GM18502 (cell line): ENCODE measurements at regions not wholly inside any gene's neighbourhood (a gene's known extent, or its start where the extent isn't known, plus 50 kb on each side); places are given as distances from the start of the nearest gene placed in this dataset.
"Not testable (repeated sequence)": the region's sequence is repeated elsewhere in the genome, so short reads cannot be mapped to it uniquely, and the experiment has no call there.

Source experiments
- ATAC-seq: cut with Tn5 transposase; IDR thresholded peaks from one replicate; pipeline ENCODE4 v1.9.1; 2021; ENCODE audit warnings: mild to moderate bottlenecking; ENCODE audit not compliant: unreplicated experiment, poor library complexity

GRCh38 chrX:130467936-130468335 lies 66.1 kb downstream of the RBMX2 start:
- no peak for ATAC-seq

DNA sequence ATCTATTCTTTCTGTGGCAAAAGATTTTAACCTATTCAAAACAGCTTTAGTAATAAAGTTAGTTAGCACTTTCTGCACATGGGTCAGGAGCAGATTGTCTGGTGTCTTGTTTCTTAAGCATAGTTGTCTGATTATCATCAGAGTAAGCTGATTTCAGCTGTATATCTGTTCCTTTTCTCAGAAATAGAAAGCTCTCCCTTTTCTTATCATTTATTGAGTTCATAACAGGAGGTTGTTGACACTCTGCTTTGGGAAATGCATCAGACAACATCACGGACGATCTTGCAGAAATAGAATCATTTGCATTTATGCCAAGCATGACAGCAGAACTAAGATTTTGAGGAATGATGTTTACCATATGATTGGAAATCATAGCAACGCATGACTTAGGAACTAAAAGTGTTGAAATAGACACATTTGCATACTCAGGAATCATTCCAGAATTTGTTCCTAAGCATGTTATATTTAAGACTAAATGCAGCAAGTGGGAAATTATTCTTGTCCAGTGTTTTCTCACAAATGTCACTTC lies 66.7 kb downstream of the RBMX2 start:
- no peak for ATAC-seq

GRCh38 chrX:130482871-130483270 lies 81.1 kb downstream of the RBMX2 start:
- ATAC-seq = no peak

- no peak for ATAC-seq
Measured at GRCh38 chrX:130485870-130486269, 84.1 kb downstream of the RBMX2 start.

DNA sequence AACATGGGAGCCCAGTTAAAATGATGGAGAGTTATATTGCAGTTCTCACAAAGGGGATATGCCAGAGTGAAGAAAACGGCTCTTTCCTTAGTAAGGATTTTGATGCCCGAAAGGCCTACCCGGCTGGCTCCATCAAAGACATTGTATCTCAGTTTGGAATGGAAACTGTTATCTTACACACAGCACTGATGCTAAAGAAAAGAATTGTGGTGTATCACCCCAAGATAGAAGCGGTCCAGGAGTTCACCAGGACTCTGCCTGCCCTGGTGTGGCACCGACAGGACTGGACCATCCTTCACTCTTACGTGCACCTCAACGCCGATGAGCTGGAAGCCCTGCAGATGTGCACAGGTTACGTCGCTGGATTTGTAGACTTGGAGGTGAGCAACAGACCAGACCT lies 93.7 kb downstream of the RBMX2 start:
- ATAC-seq = not testable (repeated sequence)

GRCh38 chrX:130497531-130497930 lies 95.7 kb downstream of the RBMX2 start:
- no peak for ATAC-seq

DNA sequence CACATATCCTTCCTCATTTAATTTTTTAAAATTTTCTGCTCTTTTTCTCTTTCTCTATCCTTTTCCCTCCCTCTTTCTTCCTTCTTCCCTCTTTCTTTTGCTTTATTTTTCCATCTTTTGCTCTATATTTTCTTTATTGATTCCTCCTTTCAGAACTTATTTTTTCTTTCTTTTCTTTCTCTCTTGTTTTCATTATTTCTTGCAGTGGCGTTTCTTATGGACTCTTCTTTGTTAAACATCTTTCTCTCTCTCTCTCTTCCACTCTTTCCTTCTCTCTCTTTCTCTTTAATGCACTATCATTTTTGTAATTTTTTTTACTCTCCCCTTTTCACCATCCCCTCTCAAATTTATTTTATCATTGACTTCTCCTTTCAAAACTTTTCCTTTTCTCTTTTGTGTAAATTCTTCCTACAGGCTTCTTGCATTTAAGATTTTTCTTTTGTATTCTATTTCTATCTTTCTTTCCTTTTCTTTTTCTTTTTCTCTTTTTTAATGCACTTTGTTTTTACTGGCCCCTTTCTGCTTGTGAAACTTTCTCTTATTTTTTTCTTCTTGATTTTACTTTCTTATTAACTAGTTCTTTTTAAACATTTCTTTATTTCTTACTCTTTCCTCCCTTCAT lies 97.0 kb downstream of the RBMX2 start:
- ATAC-seq = no peak

- no peak for ATAC-seq
Measured at GRCh38 chrX:130502016-130502570, 100.3 kb downstream of the RBMX2 start.

DNA sequence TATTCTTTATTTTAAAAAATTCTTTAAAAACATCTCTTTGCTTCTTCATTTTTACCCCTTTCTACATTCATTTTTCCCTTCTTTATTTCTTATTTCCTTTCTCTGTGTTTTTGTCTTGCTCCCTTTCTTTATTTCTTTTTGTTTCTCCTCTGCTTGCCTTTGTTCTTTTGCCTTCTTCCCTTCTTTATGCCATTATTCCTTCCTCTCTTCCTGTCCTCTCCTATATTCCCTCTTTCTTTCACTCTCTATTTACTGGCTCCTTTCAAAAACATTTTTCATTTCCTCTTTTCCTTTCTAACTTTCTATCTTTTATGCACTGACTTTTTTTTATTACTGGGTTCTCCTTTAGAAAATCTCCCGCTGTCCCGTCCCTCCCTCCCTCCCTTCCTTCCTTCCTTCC lies 102.2 kb downstream of the RBMX2 start:
- no peak for ATAC-seq

GRCh38 chrX:130507015-130507414 lies 105.2 kb downstream of the RBMX2 start:
- ATAC-seq = no peak

- not testable (repeated sequence) for ATAC-seq
Measured at GRCh38 chrX:130512534-130512933, 110.7 kb downstream of the RBMX2 start.

- no peak for ATAC-seq
Measured at GRCh38 chrX:130516123-130516522, 114.3 kb downstream of the RBMX2 start.

DNA sequence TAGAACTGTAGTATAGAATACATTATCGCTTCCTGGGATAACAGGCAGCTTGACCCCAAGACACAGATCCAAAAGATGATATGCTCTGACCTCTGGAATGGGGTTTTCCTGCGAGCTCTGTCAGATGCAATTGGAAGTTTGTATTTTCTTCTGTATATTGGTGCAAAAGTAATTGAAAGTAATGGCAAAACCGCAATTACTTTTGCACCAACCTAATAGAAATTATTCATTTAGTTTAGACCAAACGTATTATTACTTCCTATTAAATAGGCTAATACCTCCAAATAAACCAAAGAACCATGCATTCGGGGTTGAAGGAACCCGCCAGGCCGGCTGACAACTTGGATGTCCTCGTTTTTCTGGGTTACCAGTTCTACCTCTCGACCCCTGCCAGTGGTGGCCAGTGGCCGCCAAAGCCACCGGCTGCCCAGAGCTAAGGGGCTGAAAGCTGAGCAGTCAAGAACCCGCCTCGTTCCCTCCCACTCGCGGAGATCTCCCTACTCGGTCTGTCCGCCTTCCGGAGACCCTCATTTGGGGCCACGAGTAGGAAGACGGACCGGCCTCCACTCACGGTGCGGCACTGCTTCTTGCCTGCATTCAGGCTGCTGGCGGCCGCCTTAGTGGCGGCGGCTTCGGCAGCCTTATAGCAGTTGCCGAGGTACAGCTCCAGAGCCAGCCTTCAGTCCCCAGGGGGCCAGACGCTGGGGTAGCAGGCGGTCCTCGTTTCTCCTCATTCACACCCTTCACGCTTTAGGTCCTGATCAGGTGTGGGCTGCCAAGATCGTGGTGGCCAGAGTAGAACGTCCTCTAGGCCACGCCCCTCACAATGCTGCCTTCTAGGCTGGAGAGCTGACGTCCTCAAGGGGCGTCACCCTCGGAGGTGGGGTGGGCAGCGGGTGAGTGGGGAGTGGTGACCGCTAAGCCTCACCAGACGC lies 121.9 kb downstream of the RBMX2 start:
- no peak for ATAC-seq

- no peak for ATAC-seq
Measured at GRCh38 chrX:130524476-130525194, 122.8 kb downstream of the RBMX2 start.

GRCh38 chrX:130529531-130529930 lies 127.7 kb downstream of the RBMX2 start:
- ATAC-seq = no peak

DNA sequence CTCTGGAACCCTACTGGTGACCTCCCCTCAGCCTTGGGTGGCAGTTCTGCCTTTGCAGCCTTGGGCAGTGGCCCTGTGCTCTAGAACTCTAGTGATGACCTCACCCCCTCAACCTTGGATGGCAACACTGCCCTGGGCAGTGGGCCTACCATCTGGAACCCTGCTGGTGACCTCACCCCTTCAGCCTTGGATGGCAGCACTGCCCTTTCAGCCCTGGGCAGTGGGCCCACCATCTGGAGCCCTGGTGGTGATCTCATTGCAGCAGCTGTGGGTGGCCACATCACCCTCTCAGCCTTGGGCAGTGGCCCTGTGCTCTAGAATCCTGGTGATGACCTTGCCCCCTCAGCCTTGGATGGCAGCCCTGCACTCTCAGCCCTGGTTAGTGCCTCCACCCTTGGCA lies 129.3 kb downstream of the RBMX2 start:
- ATAC-seq = no peak

DNA sequence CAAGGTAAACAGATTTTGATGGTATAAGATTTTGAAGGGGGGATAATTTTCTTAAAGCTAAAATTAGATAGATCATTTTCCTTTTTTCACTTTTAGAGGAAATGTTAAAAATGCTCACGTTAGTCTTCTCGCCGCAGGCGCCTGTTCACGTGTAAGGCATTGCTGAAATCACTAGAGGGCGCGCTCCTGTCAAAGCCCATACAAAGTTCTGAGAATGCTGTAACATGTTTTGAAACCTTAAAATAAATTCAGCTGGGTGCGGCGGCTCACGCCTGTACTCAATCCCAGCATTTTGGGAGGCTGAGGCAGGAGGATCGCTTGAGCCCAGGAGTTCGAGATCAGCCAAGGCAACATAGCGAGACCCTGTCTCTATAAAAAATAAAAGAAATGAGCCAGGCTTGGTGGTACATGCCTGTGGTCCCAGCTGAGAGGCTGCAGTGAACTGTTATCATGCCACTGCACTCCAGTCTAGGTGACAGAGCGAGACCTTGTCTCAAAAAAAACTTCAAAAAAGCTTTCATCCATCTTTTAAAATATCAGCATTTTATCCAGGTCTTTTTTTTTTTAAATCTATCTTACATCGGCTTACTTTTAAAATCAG lies 138.0 kb downstream of the RBMX2 start:
- ATAC-seq = peak; percentile 76

DNA sequence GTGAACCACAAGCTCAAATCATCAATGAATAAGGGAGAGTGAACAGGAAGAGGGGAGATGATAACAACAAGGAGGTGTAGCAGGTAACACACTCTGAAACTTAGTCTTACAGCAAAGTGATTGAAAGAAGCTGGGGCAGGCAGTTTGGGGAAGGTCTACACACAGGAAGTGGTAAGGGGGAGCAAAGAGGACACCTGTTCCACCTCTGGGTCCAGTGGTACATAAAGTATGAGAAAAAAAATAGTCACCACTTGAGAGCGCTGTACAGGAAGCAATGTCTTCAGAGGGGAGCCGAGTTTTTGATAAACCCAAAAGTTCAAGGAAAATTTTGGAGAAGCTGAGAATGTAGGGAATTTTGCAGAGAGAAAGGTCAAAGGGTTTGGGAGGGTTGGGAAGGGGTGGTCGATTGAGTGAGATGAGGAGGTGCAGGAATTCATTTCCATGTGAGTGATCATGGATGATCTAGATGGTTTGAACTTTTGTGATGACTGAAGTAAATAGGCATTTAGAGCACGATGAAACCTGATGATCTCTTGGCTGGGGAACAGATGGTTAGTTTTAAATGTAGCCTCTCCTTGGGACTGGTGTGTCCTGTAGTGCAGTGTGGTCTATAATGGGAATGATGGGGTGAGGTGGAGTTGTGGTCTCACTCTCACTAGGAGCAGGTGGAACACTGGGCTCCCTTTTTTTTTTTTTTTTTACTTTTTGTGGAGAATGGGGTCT lies 142.0 kb downstream of the RBMX2 start:
- ATAC-seq = no peak

GRCh38 chrX:130545796-130546195 lies 144.0 kb downstream of the RBMX2 start:
- no peak for ATAC-seq
